Glomerular visceral epithelial cell (primary cell): ENCODE measurements at regions not wholly inside any gene's neighbourhood (a gene's known extent, or its start where the extent isn't known, plus 50 kb on each side); places are given as distances from the start of the nearest gene placed in this dataset.
A peak's percentile ranks its signal among the peaks of the same experiment; 100 is the strongest.

Source experiments
- DNase-seq: peaks from one replicate; pipeline ENCODE4 v3.0.0-alpha.2; 2016; ENCODE audit errors: extremely low spot score

- no peak for DNase-seq
Measured at GRCh38 chr3:117886147-117886546, 1148.5 kb downstream of the IGSF11 start.

GRCh38 chr3:117887031-117887430, 1147.6 kb downstream of the IGSF11 start:
- DNase-seq: no peak

- peak; percentile 7 for DNase-seq
Measured at GRCh38 chr3:117887901-117888300, 1146.7 kb downstream of the IGSF11 start.

- DNase-seq: no peak
Measured at GRCh38 chr3:117892431-117892841, 1142.2 kb downstream of the IGSF11 start.

GRCh38 chr3:117893001-117893400, 1141.6 kb downstream of the IGSF11 start:
- DNase-seq: no peak

GRCh38 chr3:117893638-117894037, 1141.0 kb downstream of the IGSF11 start:
- peak; percentile 8 for DNase-seq

- DNase-seq: no peak
Measured at GRCh38 chr3:117898722-117899522, 1135.7 kb downstream of the IGSF11 start.

- DNase-seq: no peak
Measured at GRCh38 chr3:117903226-117903625, 1131.4 kb downstream of the IGSF11 start.

- DNase-seq: no peak
Measured at GRCh38 chr3:117910820-117911521, 1123.7 kb downstream of the IGSF11 start.

GRCh38 chr3:117912352-117912751, 1122.3 kb downstream of the IGSF11 start:
- DNase-seq: no peak

- no peak for DNase-seq
Measured at GRCh38 chr3:117914540-117915100, 1120.0 kb downstream of the IGSF11 start.

- DNase-seq: no peak
Measured at GRCh38 chr3:117916839-117917238, 1117.8 kb downstream of the IGSF11 start.

GRCh38 chr3:117919621-117920020, 1115.0 kb downstream of the IGSF11 start:
- DNase-seq: no peak

- no peak for DNase-seq
Measured at GRCh38 chr3:117920253-117920898, 1114.3 kb downstream of the IGSF11 start.

GRCh38 chr3:117921411-117921810, 1113.2 kb downstream of the IGSF11 start:
- no peak for DNase-seq

GRCh38 chr3:117922039-117922438, 1112.6 kb downstream of the IGSF11 start:
- DNase-seq: no peak

GRCh38 chr3:117926819-117927218, 1107.8 kb downstream of the IGSF11 start:
- no peak for DNase-seq

- peak; percentile 60 for DNase-seq
Measured at GRCh38 chr3:117927825-117928224, 1106.8 kb downstream of the IGSF11 start.

- no peak for DNase-seq
Measured at GRCh38 chr3:117928836-117929235, 1105.8 kb downstream of the IGSF11 start.

- no peak for DNase-seq
Measured at GRCh38 chr3:117932441-117932840, 1102.2 kb downstream of the IGSF11 start.

GRCh38 chr3:117936159-117936558, 1098.5 kb downstream of the IGSF11 start:
- no peak for DNase-seq

- DNase-seq: no peak
Measured at GRCh38 chr3:117938974-117939373, 1095.7 kb downstream of the IGSF11 start.
